SK-MEL-5 (cell line): ENCODE measurements at regions not wholly inside any gene's neighbourhood (a gene's known extent, or its start where the extent isn't known, plus 50 kb on each side); places are given as distances from the start of the nearest gene placed in this dataset.

Source experiments
- DNase-seq: peaks from one replicate; pipeline ENCODE4 v3.0.0-alpha.2; 2016; ENCODE audit warnings: low read depth, low spot score
- in situ Hi-C: cut with HindIII; loops from 2 replicates; pipeline ENCODE4 v1.10.0; 2016; ENCODE audit warnings: low sequenced_read_pairs, high pct_unique_total_duplicates, low pct_unique_long_range_greater_than_20kb

DNA sequence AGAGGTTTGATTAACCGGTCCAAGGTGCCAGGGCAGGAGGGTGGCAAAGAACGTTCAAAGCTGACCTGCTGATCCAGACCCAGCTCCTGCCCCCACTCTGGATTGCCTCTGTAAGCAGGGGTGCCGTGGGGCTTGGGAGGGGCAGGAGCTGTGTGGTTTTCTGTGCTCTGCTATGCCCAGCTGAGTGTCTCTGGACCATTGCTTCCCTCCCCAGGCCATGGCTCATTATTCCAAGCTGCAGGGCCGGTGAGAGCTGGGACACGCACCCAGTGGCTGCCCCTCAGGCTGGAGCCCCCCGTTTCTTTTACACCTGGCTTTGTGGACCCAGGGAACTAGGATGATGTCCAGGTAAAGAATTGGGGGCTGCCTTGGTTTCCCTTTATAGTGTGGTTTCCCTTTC lies 238.4 kb upstream of the HS6ST1 start:
- in situ Hi-C loops, result no loop called here

DNA sequence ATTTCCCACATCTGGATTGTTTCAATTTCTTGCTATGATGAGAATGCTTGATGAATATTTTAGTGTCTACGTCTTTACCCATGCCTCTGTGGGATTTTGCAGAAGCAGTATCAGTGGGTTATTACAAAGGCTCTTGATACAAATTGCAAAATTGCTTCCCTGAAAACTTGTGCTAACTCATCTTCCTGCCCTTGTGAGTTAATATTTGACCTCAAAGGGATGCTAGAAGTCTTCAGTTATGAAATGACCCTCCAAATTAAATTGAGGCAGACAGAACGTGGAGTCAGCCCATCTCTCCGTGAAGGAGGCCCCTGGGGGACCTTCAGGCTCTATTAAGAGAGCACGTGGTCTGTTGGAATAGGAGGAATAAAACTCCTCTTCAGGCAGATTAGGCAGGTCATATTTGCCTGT lies 239.2 kb upstream of the HS6ST1 start:
- DNase-seq, result no peak
- in situ Hi-C loops, result no loop called here

More for the DNA sequence above, 238.4 kb upstream of the HS6ST1 start:
- DNase-seq, result no peak

DNA sequence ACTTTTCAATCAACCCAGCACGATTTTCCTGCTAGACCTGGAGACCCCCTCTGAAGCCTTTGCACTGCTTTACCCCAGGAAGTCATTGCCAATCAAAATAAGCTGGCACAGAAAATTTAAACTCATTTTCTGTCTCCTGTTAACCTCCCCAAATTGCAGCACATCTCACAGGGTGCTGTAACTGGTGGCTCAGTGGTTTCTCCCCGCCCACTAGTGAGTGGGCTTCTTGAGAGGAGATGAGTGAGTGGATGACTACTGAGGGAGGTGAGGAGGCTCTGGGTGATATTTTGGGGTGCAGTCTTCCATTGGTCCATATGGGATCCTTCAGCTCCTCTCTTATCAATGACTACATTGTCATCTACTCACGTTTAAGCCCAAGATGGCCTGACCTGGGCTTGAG lies 239.8 kb upstream of the HS6ST1 start:
- in situ Hi-C loops, result no loop called here

DNA sequence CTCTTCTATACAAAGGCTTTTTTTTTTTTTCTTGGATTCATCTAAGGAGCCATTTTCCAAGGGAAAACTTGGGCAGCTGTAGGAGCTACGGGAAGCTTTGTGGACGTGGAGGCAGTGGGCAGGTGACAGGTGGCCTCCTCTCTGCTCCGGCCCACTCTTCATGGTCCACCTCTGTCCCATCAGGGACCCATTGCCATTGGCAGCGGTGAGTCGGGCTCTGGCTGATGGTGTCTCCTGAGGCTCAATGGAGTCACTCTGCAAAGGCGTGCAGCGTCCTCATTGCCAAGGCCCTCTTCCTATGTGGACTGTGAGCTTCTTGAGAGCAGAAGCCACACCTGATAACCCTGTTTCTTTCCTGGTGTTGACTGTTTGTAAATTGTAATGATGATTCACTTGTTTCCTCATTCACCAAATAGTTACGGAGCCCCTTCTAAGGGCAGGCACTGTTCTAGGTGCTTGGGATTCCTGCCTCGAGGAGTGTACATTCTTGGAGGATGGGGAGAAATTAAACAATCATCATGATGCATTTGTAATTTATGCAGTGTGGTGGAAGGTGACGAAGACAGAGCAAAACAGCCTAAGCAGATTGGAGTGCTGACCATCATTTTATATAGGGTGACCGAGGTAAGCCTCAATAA lies 240.3 kb upstream of the HS6ST1 start:
- no peak for DNase-seq
- in situ Hi-C loops, result no loop called here

More for the DNA sequence above, 239.8 kb upstream of the HS6ST1 start:
- DNase-seq, result no peak

DNA sequence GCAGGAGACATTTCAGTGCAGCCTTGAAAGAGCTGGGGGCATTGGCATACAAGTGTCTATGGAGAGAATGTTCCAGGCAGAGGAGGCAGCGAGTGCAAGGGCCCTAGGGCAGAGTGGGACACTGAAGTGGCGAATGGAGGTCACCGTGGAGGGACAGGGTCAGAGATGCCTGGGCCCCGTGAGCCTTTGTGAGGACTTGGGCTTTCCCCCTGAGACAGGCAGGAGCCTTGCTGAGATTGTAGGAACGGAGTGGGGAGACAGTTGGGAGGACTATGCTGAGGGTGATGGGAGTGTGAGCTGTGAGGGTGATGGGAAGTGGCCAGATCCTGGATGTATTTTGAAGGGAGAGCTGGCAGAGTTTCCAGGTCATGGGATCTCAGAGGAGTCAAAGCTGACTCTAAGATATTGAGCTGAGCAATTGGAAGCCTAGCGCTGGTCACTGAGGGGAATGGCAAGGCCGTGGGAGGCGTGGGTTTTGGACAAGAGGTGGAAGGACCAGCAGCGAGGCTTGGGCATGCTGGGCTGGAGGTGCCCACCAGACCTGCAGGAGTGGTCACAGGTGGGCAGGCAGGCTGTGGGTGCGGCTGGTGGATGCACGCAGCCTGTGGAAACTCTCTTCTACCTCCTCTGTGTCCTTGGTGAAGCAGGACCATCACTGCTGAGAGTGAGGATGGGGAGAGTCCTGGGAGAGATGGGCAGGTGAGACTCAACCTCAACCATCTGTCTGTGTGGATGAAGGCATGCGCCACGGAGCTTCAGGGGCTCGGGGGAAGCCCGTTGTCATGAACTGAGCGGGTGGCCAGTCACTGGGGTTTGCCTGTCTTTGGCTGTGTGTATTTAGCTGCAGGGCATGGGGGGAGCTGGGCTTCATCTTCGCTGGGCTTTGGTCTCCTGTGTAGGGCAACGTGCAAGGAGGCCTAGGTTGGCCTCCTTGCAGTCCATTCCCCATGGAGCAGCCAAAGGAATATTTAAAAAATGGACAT lies 241.2 kb upstream of the HS6ST1 start:
- in situ Hi-C loops, result no loop called here

DNA sequence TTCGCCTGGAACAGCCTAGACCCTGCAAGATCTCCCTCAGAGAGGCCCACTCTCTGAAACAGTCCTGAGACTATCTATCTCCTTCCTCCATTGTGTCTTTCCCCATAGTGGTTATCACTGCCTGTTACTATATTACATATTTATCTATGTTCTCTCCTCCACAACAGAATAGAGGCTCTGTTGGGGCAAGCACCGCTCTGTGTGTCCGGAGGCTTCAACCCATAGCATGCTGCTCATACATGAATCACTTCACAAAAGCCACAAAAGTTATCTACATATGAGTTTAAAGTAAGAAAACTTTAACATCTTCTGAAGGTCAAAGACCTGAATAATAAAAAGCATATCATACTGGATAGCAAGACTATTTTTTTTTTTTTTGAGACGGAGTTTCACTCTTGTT lies 242.1 kb upstream of the HS6ST1 start:
- no peak for DNase-seq
- in situ Hi-C loops, result no loop called here

More for the DNA sequence above, 241.2 kb upstream of the HS6ST1 start:
- DNase-seq, result no peak

DNA sequence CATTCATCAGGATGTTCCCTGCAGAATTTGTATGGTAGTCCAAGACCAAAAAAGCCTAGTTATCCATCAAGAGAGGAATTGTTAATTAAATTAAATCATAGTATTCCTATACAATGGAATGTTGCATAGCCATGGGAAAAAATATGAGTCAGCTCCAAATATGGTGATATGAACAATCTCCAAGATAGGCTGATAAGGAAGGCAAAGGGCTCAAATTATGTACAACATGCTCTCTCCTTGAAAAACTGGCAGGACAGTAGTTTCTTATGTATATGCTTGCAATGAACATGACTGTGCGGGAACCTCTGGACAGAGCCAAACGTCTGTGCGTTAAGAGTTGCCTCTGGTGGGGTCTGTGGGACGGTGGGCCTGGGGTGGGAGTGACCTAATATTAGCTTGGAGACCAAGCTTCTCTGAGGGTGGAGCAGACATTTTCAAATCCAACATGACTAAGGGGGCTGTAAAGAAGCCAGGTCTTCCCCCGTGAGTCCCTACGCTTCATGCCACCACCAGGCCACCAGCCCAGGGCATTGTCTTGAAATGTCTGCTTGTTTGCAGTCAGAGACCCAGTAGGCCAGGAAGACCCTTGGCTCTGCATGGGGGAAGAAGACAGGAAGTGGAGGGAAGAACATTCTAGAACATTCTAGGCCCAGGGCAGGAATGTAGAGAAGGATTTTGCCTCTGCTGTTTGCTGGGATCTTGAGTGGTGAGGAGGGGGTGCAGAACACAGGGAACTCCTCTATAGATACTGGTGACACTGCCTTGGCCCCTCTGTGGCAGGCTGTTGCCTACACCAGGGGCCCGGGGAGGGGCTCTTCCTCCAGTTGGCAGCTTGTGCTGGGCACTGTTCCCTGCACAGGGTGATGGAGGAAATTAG lies 244.0 kb upstream of the HS6ST1 start:
- in situ Hi-C loops, result no loop called here
- no peak for DNase-seq

DNA sequence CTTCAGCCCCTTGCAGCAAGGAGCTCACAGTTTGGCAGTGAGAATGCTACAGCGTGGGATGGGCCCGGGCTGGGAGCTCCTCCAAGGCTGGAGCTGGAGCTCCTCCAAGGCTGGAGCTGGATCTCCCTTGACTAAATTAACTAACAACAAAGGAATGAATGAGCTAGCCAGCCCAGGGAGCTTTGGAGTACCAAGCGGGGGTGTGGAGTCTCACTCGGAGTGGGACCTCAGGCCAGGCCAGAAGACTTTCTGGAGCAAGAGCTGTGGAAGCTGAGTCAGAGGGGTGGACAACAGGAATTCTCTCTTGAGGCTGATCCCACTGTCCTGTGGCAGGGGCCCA lies 244.7 kb upstream of the HS6ST1 start:
- in situ Hi-C loops, result no loop called here
- no peak for DNase-seq

DNA sequence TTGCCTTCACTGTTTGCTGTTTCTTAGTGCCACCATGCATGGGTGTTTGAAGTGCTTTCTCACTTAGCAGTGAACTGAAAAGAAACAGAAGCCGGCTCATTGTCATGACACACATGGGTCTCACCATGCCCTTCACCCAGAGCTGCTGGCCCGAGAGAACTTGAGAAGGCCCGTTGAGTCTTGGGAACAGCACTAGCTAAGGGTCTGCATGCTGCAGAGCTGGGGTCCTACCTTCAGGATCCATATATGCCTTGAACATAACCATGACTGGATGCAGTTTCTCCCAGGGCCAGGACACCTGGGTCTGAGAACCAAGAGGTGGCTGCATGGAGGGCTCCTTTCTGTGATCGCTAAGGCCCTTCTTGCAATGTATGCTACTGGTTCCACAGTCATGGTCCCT lies 245.5 kb upstream of the HS6ST1 start:
- in situ Hi-C loops, result no loop called here
- no peak for DNase-seq

DNA sequence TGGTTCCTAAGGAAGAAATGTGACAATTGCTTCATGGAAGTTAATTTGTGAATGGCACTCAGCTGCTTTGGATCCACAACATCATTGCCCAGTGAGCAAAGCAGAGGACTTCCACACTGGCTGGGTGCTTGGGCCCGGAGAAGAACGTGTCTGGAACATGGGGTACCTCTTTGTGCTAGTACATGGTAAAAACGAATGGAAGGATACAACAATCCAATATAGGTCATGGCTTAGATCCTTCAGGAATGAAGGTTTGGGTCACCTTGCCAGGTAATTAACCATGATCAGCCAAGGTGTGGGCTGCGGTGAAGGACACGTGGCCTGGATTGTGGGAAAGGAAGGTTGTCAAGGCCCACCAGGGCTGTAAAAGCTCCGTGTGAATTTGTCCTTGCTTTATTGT lies 245.9 kb upstream of the HS6ST1 start:
- in situ Hi-C loops, result no loop called here
- DNase-seq, result no peak

DNA sequence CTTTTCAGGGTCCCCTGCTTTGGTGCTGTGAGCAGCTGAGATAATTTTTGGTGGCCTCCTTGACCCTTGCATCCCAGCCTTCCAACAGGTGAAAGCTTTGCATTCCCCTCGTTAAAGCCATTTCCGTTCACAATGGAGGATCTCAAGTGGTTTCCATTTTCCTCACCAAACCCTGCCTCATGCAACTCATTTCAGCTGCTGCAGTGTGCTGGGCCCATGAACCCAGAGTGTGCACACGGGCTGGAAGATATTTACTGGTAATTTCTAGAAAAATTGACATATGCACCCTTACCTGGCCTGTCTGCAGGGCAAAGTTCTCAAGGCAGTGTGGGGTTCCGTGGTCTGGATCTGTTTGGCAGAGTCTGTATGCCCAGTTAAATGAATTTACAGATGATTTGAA lies 246.8 kb upstream of the HS6ST1 start:
- in situ Hi-C loops, result no loop called here
- DNase-seq, result no peak

DNA sequence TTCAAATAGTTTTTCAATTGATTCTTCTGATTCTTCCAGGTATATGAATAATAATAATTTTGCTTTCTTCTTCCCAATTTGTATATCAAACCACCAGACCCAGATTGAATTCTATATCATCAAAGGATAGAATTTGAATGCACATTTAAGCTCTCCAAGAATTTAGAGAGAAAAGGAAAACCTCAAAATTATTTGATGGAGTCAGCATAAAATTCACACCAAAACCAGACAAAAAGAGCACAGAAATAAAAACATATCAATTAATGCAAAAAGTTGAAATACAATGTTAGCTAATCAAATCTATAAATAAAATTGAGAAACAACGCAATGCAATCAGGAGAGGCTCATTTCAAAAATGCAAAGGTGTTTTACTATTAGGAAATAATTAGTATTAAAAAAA lies 248.0 kb upstream of the HS6ST1 start:
- in situ Hi-C loops, result no loop called here
- no peak for DNase-seq

DNA sequence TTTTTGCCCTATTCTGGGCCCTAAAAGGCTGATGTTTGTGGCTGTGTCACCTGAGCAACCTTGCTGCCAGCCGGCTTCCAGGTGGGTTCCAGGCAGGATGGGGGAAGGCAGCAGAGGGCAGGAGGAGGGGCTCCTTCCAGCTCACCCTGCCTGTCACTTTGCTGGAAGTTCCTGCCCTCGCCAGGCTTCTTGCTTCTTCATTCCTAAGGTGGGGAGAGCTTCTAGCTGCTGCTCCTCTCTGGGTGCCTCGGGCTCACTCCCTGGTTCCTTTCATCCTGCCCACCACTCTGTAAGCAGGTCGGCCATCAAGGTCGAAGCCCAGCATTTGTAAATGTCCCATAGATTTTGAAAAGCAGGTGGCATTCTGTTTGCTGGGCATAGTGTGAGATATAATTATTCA lies 249.4 kb upstream of the HS6ST1 start:
- no peak for DNase-seq
- in situ Hi-C loops, result no loop called here

DNA sequence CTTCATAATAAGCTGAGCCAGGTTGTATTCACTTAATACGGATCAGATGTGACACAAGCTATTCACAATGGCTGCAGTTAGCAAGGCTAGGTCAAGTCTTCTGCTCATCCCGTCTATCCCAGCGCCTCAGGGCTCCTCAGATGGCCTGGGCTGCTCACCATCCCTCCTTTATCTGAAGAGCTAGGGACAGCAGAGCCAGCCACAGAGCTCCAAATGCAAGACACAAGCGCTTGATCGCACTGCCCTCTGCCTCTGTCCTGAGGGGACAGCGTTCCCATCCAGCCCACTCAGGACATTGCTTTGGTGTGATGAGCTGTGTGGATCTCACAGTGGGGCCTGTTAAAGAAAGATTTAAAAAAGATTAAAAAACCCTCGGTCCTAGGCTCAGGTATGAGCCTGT lies 254.4 kb upstream of the HS6ST1 start:
- in situ Hi-C loops, result no loop called here
- no peak for DNase-seq

DNA sequence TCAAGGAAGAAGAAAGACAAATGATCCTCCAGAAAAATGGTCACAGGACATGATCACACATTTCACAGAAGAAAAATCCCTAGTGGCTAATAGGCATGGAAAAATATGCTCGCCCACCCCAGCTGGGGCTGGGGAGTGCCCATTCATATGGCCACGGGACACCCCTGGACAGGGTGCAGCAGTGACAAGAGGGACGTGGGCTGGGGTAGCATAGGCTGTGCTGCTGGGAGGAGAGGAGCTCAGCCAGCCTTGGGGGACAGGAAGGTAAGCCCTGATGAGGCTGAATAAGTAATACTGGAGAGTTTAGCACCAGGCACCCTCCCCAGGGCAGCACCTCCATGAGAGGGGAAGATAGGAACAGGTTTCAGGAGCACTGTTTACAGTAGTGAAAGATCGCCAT lies 254.9 kb upstream of the HS6ST1 start:
- in situ Hi-C loops, result no loop called here
- no peak for DNase-seq

DNA sequence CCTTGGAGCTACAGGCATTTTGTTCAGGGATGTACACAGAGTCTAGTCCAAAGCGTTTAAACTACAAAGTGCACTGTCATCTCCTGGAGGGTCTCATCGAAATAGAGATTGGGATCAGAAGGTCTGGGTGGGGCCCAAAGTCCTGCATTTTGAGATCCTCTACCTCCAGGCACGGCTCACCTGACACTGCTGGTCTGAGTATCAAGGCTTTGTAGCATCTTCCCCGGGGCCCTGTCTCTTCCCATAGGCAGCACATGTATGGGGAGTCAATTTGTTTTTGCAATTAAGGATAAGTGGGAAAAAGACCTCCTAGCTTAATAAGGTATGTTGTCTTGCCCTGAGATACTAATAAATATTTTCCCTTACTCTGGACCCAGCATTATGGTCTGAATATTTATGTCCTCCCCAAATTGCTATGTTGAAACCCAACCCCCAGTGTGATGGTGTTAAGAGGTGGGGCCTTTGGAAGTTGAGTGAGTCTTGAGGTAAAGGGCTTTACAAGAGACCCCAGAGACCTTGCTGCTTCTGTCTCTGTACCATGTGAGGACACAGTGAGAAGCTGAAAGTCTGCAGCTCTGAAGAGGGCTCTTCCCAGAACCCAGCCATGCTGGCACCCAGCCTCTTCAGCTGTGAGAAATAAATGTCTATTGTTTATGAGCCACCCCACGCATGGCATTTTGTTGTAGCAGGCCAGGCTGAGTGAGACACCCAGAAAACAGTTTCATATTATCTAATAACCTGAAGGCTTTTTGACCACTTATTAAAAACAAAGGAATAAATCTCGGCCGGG lies 258.7 kb upstream of the HS6ST1 start:
- in situ Hi-C loops, result no loop called here
- DNase-seq, result no peak
